HG03045 (cell line): ENCODE measurements at regions not wholly inside any gene's neighbourhood (a gene's known extent, or its start where the extent isn't known, plus 50 kb on each side); places are given as distances from the start of the nearest gene placed in this dataset.

ENCODE experiments used
- ATAC-seq: cut with Tn5 transposase; IDR thresholded peaks from one replicate; pipeline ENCODE4 v1.9.1; 2021; ENCODE audit warnings: mild to moderate bottlenecking, moderate library complexity; ENCODE audit not compliant: unreplicated experiment

DNA sequence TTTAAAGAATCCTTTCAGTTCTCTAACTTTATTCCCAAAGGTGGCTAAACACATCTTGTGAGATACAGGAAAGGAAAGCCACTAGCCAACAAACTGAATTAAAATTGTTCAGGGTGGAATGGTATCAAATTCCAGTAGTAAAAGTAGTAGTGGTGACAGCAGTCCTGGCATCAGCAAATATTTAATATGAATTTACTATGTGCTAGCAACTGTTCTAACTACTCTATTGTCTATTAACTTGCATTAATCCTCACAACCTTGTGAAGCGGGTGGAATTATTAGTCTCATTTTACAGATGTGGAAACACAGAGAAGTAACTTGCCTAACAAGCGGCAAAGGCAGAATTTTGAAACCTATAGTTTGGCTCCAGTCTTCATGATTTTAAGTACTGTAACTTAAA is 130.1 kb downstream of the KLF12 start:
- ATAC-seq = no peak

DNA sequence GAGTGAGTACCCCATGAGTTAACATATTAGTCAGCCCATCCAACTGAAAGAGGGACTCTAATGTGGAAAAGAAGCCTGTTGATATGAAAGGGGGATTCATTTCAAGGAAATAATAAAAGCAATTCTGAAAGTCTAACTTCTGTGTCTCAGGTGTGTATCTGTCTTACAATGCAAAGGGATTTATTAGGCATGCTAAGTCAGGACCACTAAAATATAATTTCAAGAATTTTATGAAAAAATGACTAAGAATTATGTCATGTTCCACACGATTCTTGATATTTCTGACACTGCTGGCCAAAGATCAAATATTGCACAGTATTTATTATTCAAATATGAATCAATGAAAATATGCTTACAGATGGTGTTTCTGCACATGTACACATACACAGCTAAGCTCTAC is 130.8 kb downstream of the KLF12 start:
- ATAC-seq = no peak

GRCh38 chr13:74000876-74001275 is 133.3 kb downstream of the KLF12 start:
- ATAC-seq = no peak

- ATAC-seq = no peak
Observed at GRCh38 chr13:73998631-73999030, 135.6 kb downstream of the KLF12 start.

DNA sequence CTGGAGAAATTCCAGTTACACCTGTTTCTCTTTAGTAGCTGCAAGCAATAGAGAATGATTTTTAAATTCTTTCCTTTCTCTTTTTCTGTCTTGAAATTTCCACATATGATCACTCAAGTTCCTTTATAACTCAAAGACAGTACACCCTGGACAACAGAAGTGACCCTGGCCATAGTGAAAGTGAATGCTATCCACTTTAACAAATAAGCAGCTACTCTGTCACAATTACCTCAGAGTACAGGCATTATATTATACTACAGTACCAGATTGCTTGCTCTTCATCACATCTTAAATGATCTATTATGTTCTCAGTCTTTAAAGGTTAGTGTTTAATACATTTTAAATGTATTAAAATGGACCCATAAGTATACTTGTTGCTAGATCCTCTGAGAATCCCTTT is 136.2 kb downstream of the KLF12 start:
- ATAC-seq = no peak

DNA sequence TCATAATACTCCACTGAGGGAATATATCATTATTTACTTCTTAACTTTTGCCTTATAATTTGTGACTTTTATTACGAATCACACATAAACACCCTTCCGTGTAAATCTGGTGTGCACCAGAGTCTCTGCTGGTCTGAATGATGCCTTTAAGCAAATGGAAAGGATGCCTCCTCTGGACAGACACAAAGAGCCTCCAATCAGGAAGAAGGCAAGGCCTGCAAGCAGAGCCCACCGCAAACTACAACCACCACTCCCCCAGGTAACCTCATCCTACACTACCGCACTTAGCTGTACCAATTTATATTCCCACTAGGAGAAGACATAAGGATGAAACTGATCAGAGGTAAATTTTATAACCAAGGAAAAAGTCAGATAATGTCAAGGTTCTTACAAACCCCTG is 137.6 kb downstream of the KLF12 start:
- ATAC-seq = no peak

DNA sequence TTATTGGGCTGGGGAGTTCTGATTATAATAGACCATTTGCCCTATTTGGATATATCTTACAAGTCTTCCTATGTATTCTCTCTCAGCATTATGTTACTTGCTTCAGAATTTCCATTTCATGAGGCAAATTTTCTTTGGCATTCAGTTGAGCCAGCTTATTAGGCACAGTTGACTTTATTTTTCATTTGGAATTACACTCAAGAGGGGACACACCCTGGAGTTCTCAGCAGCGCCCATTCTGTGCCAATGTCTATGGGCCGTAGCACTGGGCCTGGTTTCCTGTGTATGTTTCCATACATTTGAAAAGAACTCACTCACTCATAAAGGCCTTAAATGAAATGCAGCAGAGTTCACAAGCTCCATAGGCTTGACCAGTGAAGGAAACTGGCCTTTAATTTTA is 138.5 kb downstream of the KLF12 start:
- no peak for ATAC-seq

DNA sequence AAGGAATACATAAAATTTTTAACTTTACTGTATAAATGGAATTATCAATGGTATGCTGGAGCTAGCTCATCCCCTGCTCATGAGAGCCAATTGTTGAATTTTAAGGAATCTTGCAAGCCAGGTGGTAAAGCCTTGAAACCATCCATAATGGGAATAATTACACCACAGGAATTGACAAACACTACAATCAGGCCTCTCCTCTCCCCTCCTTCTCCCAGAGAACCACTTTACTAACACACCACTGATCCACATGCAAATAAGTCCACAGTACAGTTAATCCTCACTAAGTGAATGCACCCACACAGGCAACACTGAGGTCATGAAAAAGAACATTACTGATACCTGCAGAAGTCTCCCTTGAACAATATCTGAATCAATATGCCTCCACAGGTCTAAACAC is 140.5 kb downstream of the KLF12 start:
- ATAC-seq = no peak

- ATAC-seq = no peak
Observed at GRCh38 chr13:73991884-73992283, 142.3 kb downstream of the KLF12 start.

DNA sequence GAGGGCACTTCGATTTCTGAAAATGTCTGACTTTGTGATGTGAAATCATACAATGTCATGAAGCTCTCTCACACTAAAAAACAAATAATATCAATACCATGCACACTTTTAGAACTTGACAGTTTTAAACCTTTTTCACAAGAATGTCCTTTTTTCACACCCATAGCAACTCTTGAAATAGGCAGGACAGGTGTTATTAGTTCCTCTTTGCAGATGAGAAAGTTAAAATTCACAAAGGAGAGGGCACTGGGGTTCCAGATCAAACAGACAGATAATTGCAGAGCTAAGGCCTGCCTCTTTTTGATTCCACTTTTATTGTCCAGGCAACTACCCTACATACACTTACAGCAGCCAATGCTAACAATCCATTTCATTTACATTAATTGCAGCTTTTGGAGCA is 142.8 kb downstream of the KLF12 start:
- ATAC-seq = no peak

- no peak for ATAC-seq
Observed at GRCh38 chr13:73989244-73989843, 144.9 kb downstream of the KLF12 start.

DNA sequence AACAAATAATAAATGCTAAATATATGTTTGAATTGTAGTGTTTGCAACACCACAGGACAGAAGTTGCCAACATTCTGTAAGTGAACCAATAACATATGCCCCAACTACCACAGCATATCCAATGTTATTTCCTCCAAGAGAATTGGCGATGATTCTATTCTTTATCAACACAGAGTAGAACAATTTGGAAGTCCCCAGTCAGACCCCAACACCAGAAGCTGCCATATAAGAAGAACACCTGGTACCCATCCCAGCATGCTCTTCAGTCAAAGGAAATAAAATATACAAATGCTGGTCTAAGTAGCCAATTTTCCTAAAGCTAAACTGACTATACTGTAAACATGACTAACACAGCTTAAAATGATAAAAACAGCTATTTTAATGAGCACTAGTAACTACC is 145.7 kb downstream of the KLF12 start:
- no peak for ATAC-seq

DNA sequence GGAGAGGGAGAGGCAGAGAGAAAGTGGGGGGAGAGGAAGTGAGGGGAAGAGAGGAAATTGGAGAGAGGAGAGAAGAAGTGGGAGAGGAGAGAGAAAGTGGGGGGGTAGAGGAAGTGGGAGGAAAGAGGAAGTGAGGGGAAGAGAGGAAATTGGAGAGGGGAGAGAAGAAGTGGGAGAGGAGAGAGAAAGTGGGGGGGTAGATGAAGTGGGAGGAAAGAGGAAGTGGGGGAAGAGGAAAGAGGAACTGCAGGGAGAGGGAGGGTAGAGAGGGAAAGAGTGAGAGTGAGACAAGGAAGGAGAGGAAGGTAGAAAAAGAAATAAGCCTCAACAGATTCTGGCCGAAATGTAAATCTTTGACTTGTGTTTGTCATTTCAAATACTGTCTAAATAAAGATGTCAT is 146.6 kb downstream of the KLF12 start:
- no peak for ATAC-seq

DNA sequence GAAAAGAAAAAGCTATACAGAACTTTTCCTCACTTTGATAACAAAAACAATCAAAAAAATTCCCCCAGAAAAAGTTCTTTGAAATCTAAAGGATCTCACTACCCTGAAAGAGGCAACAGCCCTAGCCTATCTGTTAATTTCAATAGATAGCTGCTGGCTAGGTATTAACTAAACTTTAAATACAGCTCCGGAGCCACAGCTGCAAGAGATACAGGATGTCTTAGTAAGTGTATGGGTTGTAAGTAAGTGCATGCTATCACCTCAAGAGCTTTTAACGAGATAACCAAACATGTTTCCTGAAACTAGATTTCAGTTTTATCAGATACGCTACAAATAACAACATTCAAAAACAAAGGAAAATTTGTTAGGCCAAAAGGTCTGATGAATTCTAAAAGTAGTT is 148.4 kb downstream of the KLF12 start:
- no peak for ATAC-seq

GRCh38 chr13:73984949-73985691 is 149.1 kb downstream of the KLF12 start:
- no peak for ATAC-seq

DNA sequence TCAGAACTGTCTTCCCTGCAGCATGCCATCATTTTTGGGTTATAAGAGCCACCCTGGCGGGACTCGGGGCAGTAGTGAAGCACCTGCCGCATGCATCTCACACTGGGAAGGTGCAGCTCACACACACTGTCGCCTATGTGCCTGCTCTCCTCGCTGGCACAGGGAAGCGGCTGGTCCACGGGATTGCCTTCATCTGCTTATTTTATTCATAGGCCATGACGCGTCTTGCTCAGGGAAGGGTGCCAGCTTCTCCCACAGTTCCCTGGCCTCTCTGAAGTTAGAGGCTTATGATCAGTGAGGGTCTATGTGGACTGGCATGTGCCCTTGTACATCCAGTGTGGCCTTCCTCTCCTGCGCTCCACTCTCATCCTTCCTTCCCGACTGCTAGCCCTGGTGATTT is 150.0 kb downstream of the KLF12 start:
- ATAC-seq = no peak

GRCh38 chr13:73983109-73983508 is 151.1 kb downstream of the KLF12 start:
- no peak for ATAC-seq

DNA sequence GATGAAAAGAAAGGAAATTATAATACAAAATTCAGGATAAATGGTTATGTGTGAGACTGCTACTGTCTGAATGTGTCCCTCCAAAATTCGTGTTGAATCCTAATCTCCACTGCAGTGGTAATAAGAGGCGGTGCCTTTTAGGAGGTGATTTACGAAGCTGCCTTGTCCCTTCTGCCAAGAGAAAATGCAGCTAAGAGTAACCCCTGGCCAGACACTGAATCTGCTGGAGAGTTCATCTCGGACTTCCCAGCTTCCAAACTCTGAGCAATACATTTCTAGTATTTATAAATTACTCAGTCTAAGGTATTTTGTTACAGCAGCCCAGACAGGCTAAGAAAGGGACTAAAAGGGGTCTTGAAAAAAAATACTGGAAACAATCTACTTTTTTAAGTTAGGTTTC is 152.6 kb downstream of the KLF12 start:
- ATAC-seq = no peak

GRCh38 chr13:73975767-73976166 is 158.4 kb downstream of the KLF12 start:
- no peak for ATAC-seq

- ATAC-seq = no peak
Observed at GRCh38 chr13:73974051-73974450, 160.2 kb downstream of the KLF12 start.

DNA sequence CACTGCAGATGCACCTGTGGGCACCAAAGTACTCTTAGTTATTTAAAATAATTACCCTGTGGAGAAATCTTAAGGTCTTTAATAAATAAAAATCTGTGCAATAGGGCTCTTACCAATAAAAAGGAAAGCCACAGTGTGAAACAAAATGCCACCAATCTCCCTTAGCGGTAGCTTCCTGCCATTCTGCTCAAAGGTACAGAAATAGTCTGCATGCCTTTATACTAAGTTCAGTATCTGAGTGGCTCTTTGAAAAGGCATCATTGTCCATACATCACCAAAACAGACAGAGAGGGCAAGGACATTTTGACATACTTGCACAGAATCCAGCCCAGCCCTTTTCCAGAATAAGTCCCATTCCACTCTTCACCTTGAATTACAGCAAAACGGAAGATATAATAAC is 161.0 kb downstream of the KLF12 start:
- no peak for ATAC-seq

- no peak for ATAC-seq
Observed at GRCh38 chr13:73972545-73972944, 161.7 kb downstream of the KLF12 start.

DNA sequence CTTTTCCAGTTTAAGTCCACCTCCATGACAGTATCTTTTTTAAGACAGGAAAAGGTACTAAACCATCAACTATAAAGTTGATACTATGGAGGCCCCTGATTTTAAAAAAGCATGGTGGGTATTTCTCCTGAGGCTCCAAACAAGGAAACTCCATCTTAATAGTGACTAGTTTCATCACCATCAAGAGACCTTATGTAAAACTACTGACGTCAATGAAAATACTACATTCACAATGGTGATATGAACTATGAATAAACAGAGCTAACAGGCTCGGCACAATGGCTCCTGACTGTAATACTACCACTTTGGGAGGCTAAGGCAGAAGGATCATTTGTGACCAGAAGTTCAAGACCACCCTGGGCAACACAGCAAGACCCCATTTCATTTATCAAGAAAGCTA is 162.7 kb downstream of the KLF12 start:
- ATAC-seq = no peak
